Prostate gland (tissue), 2 donors: ENCODE measurements at regions not wholly inside any gene's neighbourhood (a gene's known extent, or its start where the extent isn't known, plus 50 kb on each side); places are given as distances from the start of the nearest gene placed in this dataset.

Experiments
- CTCF ChIP-seq, 4 experiments: fragments of 200-600 bp in 2 of 4; fragments of 450-650 bp in 2 of 4; sonication (generic) in 2 of 4; IDR thresholded peaks; 1 replicate in 3 of 4; 2 replicates in 1 of 4; pipeline ENCODE4 v1.5.1; 2016 to 2019; ENCODE audit warnings: antibody characterized with exemption in 4 of 4, mild to moderate bottlenecking in 2 of 4, moderate library complexity in 2 of 4
- POLR2A ChIP-seq: fragments of 450-650 bp; IDR thresholded peaks from one replicate; pipeline ENCODE4 v1.6.1; 2016; ENCODE audit warnings: antibody characterized with exemption, mild to moderate bottlenecking

DNA sequence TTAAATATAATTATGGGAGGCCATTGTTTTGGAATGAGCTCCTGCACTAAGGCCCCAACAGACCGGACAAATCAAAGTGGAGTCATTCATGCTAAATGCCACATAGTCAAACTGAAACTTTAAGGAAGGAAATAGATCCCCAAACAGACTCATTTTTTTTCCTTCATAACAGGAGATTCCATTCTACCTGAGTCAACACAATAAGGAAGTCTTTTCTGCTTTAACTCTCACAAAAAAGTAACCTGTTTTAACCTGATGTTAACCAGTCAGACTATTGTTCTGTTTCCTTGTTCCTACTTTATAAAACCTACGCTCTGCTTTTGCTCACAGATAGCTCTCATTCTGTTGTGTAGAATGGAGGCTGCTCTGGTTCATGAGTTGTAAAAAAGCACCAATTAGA, 234.9 kb downstream of the YTHDC2 start:
- TF ChIP-seq CTCF (IDR thresholded peaks at IDR 0.05) (no peak), POLR2A (no peak)
